GM13976 (cell line): ENCODE measurements at regions not wholly inside any gene's neighbourhood (a gene's known extent, or its start where the extent isn't known, plus 50 kb on each side); places are given as distances from the start of the nearest gene placed in this dataset.

Experiments
- DNase-seq: peaks from one replicate; pipeline ENCODE4 v3.0.0; 2012; ENCODE audit warnings: low spot score
- CTCF ChIP-seq: IDR thresholded peaks from 2 replicates; pipeline ENCODE4 v1.5.1; 2012; ENCODE audit warnings: borderline replicate concordance, mild to moderate bottlenecking; ENCODE audit not compliant: insufficient read depth; ENCODE audit errors: extremely low read depth, missing control alignments, control extremely low read depth
- in situ Hi-C: fragments of 300-500 bp; cut with MboI; formaldehyde crosslinking; loops from one replicate; pipeline ENCODE4 v1.12.0; 2022; ENCODE audit warnings: low sequenced_read_pairs, mixed read lengths, inconsistent platforms; ENCODE audit not compliant: unreplicated experiment

GRCh38 chr11:122186439-122187080 is 70.5 kb upstream of the BLID start:
- DNase-seq, result no peak

GRCh38 chr11:122183933-122184332 is 67.9 kb upstream of the BLID start:
- in situ Hi-C loops, result no loop called here
- no peak for TF ChIP-seq CTCF

More at GRCh38 chr11:122186439-122187080, 70.5 kb upstream of the BLID start:
- in situ Hi-C loops, result no loop called here
- TF ChIP-seq CTCF, result no peak

GRCh38 chr11:122181893-122182292 is 65.9 kb upstream of the BLID start:
- no peak for TF ChIP-seq CTCF
- in situ Hi-C loops, result no loop called here
- no peak for DNase-seq

More at GRCh38 chr11:122183933-122184332, 67.9 kb upstream of the BLID start:
- no peak for DNase-seq

- in situ Hi-C loops, result no loop called here
- DNase-seq, result no peak
- no peak for TF ChIP-seq CTCF
Observed at GRCh38 chr11:122181372-122181771, 65.4 kb upstream of the BLID start.

- in situ Hi-C loops, result no loop called here
- no peak for TF ChIP-seq CTCF
- DNase-seq, result no peak
Observed at GRCh38 chr11:122179961-122180834, 64.2 kb upstream of the BLID start.

- DNase-seq, result no peak
- no peak for TF ChIP-seq CTCF
- in situ Hi-C loops, result no loop called here
Observed at GRCh38 chr11:122178795-122179194, 62.8 kb upstream of the BLID start.

GRCh38 chr11:122177238-122177637 is 61.2 kb upstream of the BLID start:
- DNase-seq, result no peak
- no peak for TF ChIP-seq CTCF
- in situ Hi-C loops, result no loop called here
